ENCODE measurements at regions not wholly inside any gene's neighbourhood (a gene's known extent, or its start where the extent isn't known, plus 50 kb on each side); places are given as distances from the start of the nearest gene placed in this dataset.

- TF ChIP-seq PKNOX1 (IDR thresholded peaks at IDR 0.05) (no peak), NFRKB (IDR thresholded peaks at IDR 0.05) (no peak), TARDBP (IDR thresholded peaks at IDR 0.05) (no peak), SUZ12 (IDR thresholded peaks at IDR 0.05) (no peak), ARNT (IDR thresholded peaks at IDR 0.05) (no peak), LEF1 (IDR thresholded peaks at IDR 0.05; ENCODE audit: borderline replicate concordance) (no peak), FOXM1 (IDR thresholded peaks at IDR 0.05; ENCODE audit: borderline replicate concordance) (no peak), SP1 (IDR thresholded peaks at IDR 0.05) (no peak), BHLHE40 (IDR thresholded peaks at IDR 0.05; ENCODE audit: borderline replicate concordance) (no peak), ZNF384 (IDR thresholded peaks at IDR 0.05) (no peak)
Observed at GRCh38 chr1:209430107-209430506, 153.4 kb upstream of the CAMK1G start.
